Karpas-422 (cell line): ENCODE measurements at regions not wholly inside any gene's neighbourhood (a gene's known extent, or its start where the extent isn't known, plus 50 kb on each side); places are given as distances from the start of the nearest gene placed in this dataset. TPM values are rescaled to one million over a fixed set of nuclear protein-coding genes. Genes with fewer than 3 reads are reported as not detected.

ENCODE experiments used
- DNase-seq: peaks from one replicate; pipeline ENCODE4 v3.0.0-alpha.2; 2015
- H2AFZ ChIP-seq: fragments of 200-600 bp; sonication (generic); 2 replicates; pipeline ENCODE4 v1.6.1; 2014; ENCODE audit warnings: antibody characterized with exemption, low read length, mixed read lengths
- H3K27ac ChIP-seq: fragments of 200-600 bp; sonication (generic); 2 replicates; pipeline ENCODE4 v1.5.1; 2014; ENCODE audit warnings: mild to moderate bottlenecking, low read length, moderate library complexity
- H3K27me3 ChIP-seq: fragments of 200-600 bp; sonication (generic); 2 replicates; pipeline ENCODE4 v1.6.1; 2014; ENCODE audit warnings: low read length, mixed read lengths
- H3K36me3 ChIP-seq: fragments of 200-600 bp; sonication (generic); 2 replicates; pipeline ENCODE4 v1.6.1; 2014; ENCODE audit warnings: low read length, mixed read lengths; ENCODE audit not compliant: insufficient read depth
- H3K4me1 ChIP-seq: fragments of 200-600 bp; sonication (generic); 2 replicates; pipeline ENCODE4 v1.6.1; 2014; ENCODE audit warnings: mild to moderate bottlenecking, low read length, mixed read lengths
- H3K4me2 ChIP-seq: fragments of 200-600 bp; sonication (generic); 2 replicates; pipeline ENCODE4 v1.6.1; 2014; ENCODE audit warnings: low read length, low read depth, mild to moderate bottlenecking; ENCODE audit not compliant: poor library complexity, severe bottlenecking
- H3K4me3 ChIP-seq: fragments of 200-600 bp; sonication (generic); 2 replicates; pipeline ENCODE4 v1.5.1; 2014; ENCODE audit warnings: mild to moderate bottlenecking, antibody characterized with exemption, low read length, mixed read lengths
- H3K79me2 ChIP-seq: fragments of 200-600 bp; sonication (generic); 2 replicates; pipeline ENCODE4 v1.6.1; 2014; ENCODE audit warnings: mild to moderate bottlenecking, low read length, mixed read lengths
- H3K9ac ChIP-seq: fragments of 200-600 bp; sonication (generic); 2 replicates; pipeline ENCODE4 v1.6.0; 2014; ENCODE audit warnings: low read length
- H3K9me2 ChIP-seq: fragments of 200-600 bp; sonication (generic), shearing (Covaris generic); replicated peaks from 2 replicates; pipeline ENCODE4 v1.6.0; 2014; ENCODE audit warnings: mild to moderate bottlenecking, low read length, moderate library complexity; ENCODE audit not compliant: insufficient read depth
- H3K9me3 ChIP-seq: fragments of 300-700, 200-600 bp; sonication (generic); 2 replicates; pipeline ENCODE4 v1.6.1; 2014; ENCODE audit warnings: low read length, mixed read lengths
- H4K20me1 ChIP-seq: fragments of 200-600 bp; sonication (generic); 2 replicates; pipeline ENCODE4 v1.6.1; 2014; ENCODE audit warnings: mild to moderate bottlenecking, antibody characterized with exemption, low read length, low read depth; ENCODE audit not compliant: insufficient read depth
- small RNA-seq: library from RNA; depleted of rRNA; stranded (forward); fragments of <200 nt; gene quantifications from one replicate; pipeline ENCODE3, GENCODE V24; 2014

- Histone ChIP-seq H3K36me3 (no peaks in the 10 kb centered on the region), H3K4me1 (no peaks in the 10 kb centered on the region), H3K9me2 (no peaks in the 10 kb centered on the region), H4K20me1 (no peaks in the 10 kb centered on the region), H3K27me3 (no peaks in the 10 kb centered on the region), H3K9me3 (peaks cover 26% of the 10 kb centered on the region), H3K4me2 (no peak overlapping the region), H3K4me3 (no peak overlapping the region), H2AFZ (no peak overlapping the region), H3K79me2 (no peaks in the 10 kb centered on the region), H3K9ac (no peak overlapping the region), H3K27ac (no peak overlapping the region)
- DNase-seq = no peak
Measured at GRCh38 chr2:154912215-154912614, 213.7 kb downstream of the KCNJ3 start.

- Histone ChIP-seq H4K20me1 (no peaks in the 10 kb centered on the region), H3K27ac (no peak overlapping the region)
- DNase-seq = no peak
Measured at GRCh38 chr2:154911729-154912128, 213.2 kb downstream of the KCNJ3 start.

DNA sequence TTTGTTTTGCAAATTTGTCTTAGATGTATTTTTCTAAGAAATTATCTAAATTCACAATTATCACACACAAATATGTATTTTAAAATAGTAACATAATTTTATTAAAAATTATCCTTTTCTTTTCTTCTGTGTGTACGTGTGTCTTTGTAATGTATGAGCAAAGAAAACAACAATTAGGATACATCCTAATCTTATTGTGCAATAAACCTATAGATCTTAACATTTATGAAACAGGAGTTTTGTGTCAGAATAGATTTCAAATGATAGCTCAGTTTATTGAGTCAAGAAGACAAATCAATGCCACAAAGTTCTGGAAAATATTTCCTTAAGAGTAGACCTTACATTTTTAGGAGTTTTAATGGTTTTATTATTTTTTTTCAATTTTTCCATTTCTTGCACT is 212.2 kb downstream of the KCNJ3 start:
- Histone ChIP-seq H2AFZ (no peak overlapping the region), H3K4me3 (no peak overlapping the region), H4K20me1 (no peaks in the 10 kb centered on the region), H3K9ac (no peak overlapping the region), H3K4me2 (no peak overlapping the region), H3K79me2 (no peaks in the 10 kb centered on the region), H3K36me3 (no peaks in the 10 kb centered on the region), H3K27me3 (no peaks in the 10 kb centered on the region), H3K9me2 (no peaks in the 10 kb centered on the region), H3K9me3 (peaks cover 27% of the 10 kb centered on the region), H3K27ac (no peak overlapping the region), H3K4me1 (no peaks in the 10 kb centered on the region)
- DNase-seq = no peak

More at GRCh38 chr2:154911729-154912128, 213.2 kb downstream of the KCNJ3 start:
- H3K9ac ChIP-seq = no peak overlapping the region
- no peak overlapping the region for H3K4me3 ChIP-seq
- no peaks in the 10 kb centered on the region for H3K79me2 ChIP-seq
- H2AFZ ChIP-seq = no peak overlapping the region
- no peaks in the 10 kb centered on the region for H3K4me1 ChIP-seq
- no peak overlapping the region for H3K4me2 ChIP-seq
- H3K9me3 ChIP-seq = peaks cover 27% of the 10 kb centered on the region
- H3K36me3 ChIP-seq = no peaks in the 10 kb centered on the region
- no peaks in the 10 kb centered on the region for H3K27me3 ChIP-seq
- H3K9me2 ChIP-seq = no peaks in the 10 kb centered on the region

GRCh38 chr2:154908327-154908726 is 209.8 kb downstream of the KCNJ3 start:
- Histone ChIP-seq H3K9ac (no peak overlapping the region), H3K27ac (no peak overlapping the region), H3K9me2 (no peaks in the 10 kb centered on the region), H4K20me1 (no peaks in the 10 kb centered on the region), H3K9me3 (peaks cover 24% of the 10 kb centered on the region), H3K79me2 (no peaks in the 10 kb centered on the region), H2AFZ (no peak overlapping the region), H3K27me3 (no peaks in the 10 kb centered on the region), H3K4me2 (no peak overlapping the region), H3K4me3 (no peak overlapping the region), H3K4me1 (no peaks in the 10 kb centered on the region), H3K36me3 (no peaks in the 10 kb centered on the region)
- no peak for DNase-seq

Small RNAs in the stretch of these regions (small RNA-seq; reads per million reads assigned to genes)
- gene MTCO1P45 (not detected), gene RNU6-1001P (not detected), gene RNU6-546P (0.20 reads per million)
